ENCODE measurements at regions not wholly inside any gene's neighbourhood (a gene's known extent, or its start where the extent isn't known, plus 50 kb on each side); places are given as distances from the start of the nearest gene placed in this dataset.

- Histone ChIP-seq H3K27me3 (ENCODE audit: insufficient read depth, poor library complexity, severe bottlenecking) (no peaks in the 10 kb centered on the region), H3K27ac (ENCODE audit: poor library complexity, severe bottlenecking) (no peak overlapping the region), H3K4me1 (ENCODE audit: insufficient read depth, poor library complexity, severe bottlenecking) (no peaks in the 10 kb centered on the region), H3K9me3 (ENCODE audit: severe bottlenecking) (peaks cover 5% of the 10 kb centered on the region), H3K36me3 (ENCODE audit: low read depth) (no peaks in the 10 kb centered on the region), H3K4me3 (ENCODE audit: severe bottlenecking) (no peak overlapping the region)
- TF ChIP-seq, protein P1, sequence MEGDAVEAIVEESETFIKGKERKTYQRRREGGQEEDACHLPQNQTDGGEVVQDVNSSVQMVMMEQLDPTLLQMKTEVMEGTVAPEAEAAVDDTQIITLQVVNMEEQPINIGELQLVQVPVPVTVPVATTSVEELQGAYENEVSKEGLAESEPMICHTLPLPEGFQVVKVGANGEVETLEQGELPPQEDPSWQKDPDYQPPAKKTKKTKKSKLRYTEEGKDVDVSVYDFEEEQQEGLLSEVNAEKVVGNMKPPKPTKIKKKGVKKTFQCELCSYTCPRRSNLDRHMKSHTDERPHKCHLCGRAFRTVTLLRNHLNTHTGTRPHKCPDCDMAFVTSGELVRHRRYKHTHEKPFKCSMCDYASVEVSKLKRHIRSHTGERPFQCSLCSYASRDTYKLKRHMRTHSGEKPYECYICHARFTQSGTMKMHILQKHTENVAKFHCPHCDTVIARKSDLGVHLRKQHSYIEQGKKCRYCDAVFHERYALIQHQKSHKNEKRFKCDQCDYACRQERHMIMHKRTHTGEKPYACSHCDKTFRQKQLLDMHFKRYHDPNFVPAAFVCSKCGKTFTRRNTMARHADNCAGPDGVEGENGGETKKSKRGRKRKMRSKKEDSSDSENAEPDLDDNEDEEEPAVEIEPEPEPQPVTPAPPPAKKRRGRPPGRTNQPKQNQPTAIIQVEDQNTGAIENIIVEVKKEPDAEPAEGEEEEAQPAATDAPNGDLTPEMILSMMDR (IDR thresholded peaks at IDR 0.05; ENCODE audit: poor library complexity, severe bottlenecking): no peak
- no peak for DNase-seq (ENCODE audit: low spot score)
- no peak for ATAC-seq (ENCODE audit: low read depth)
Measured at GRCh38 chr19:28610731-28611130, 602.2 kb downstream of the UQCRFS1 start.

DNA sequence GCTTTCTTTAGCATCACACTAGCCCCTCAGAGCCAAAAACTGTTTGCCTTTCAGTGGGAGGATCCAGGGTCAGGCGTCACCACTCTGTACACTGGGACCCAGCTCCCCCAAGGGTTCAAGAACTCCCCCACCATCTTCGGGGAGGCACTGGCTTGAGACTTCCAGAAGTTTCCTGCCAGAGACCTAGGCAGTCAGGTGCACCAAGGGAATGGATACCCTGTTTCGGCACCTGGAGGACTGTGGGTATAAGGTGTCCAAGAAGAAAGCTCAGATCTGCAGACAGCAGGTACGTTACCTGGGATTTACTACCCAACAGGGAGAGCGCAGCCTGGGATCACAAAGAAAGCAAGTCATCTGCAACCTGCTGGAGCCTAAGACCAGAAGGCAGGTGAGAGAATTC lies 603.0 kb downstream of the UQCRFS1 start:
- Histone ChIP-seq H3K4me1 (ENCODE audit: insufficient read depth, poor library complexity, severe bottlenecking) (no peaks in the 10 kb centered on the region), H3K27me3 (ENCODE audit: insufficient read depth, poor library complexity, severe bottlenecking) (no peaks in the 10 kb centered on the region), H3K4me3 (ENCODE audit: severe bottlenecking) (no peak overlapping the region), H3K27ac (ENCODE audit: poor library complexity, severe bottlenecking) (no peak overlapping the region), H3K36me3 (ENCODE audit: low read depth) (no peaks in the 10 kb centered on the region), H3K9me3 (ENCODE audit: severe bottlenecking) (peaks cover 5% of the 10 kb centered on the region)
- DNase-seq (ENCODE audit: low spot score) (no peak), ATAC-seq (ENCODE audit: low read depth) (no peak)
- TF ChIP-seq, protein P1 (IDR thresholded peaks at IDR 0.05; ENCODE audit: poor library complexity, severe bottlenecking): no peak

DNA sequence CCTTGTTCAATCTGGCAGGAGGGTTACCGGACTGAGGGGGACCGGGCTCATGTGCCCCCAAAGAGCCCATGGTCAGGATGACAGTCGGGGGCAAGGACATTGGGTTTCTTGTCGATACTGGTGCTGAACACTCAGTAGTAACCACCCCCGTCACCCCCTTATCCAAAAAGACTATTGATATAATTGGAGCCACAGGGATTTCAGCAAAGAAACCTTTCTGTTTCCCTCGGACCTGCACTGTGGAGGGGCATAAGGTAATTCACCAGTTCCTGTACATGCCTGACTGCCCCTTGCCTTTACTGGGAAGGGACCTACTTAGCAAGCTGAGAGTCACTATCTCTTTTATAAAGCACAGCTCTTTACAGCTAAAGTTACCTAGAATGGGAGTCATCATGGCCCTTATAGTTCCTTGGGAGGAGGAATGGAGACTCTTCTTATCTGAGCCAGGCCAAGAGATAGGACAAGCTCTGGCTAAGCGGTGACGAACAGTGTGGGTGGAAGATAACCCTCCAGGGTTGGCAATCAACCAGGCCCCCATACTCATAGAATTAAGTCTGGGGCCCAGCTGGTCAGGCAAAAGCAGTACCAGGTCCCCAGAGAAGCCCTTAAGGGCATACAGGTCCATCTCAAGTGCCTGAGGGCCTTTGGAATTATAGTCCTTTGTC lies 603.7 kb downstream of the UQCRFS1 start:
- Histone ChIP-seq H3K4me1 (ENCODE audit: insufficient read depth, poor library complexity, severe bottlenecking) (no peaks in the 10 kb centered on the region), H3K27ac (ENCODE audit: poor library complexity, severe bottlenecking) (no peak overlapping the region), H3K4me3 (ENCODE audit: severe bottlenecking) (no peak overlapping the region), H3K36me3 (ENCODE audit: low read depth) (no peaks in the 10 kb centered on the region), H3K27me3 (ENCODE audit: insufficient read depth, poor library complexity, severe bottlenecking) (no peaks in the 10 kb centered on the region), H3K9me3 (ENCODE audit: severe bottlenecking) (no peaks in the 10 kb centered on the region)
- TF ChIP-seq, protein P1 (IDR thresholded peaks at IDR 0.05; ENCODE audit: poor library complexity, severe bottlenecking): no peak
- DNase-seq (ENCODE audit: low spot score) (no peak), ATAC-seq (ENCODE audit: low read depth) (no peak)

DNA sequence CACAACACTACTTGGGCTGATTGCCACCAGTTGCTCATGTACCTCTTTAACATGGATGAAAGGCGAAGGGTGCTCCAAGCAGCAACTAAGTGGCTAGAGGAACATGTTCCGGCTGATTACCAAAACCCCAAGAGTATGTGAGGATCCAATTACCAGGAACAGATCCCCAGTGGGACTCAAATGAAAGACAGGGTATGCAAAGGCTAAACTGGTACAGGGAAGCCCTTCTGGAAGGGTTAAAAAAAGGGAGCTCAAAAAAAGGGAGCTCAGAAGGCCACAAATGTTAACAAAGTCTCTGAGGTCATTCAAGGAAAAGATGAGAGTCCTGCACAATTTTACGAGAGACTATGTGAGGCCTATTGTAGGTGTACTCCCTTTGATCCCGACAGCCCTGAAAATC lies 604.7 kb downstream of the UQCRFS1 start:
- H3K9me3 ChIP-seq (ENCODE audit: severe bottlenecking): no peaks in the 10 kb centered on the region
- no peak overlapping the region for H3K4me3 ChIP-seq (ENCODE audit: severe bottlenecking)
- no peaks in the 10 kb centered on the region for H3K4me1 ChIP-seq (ENCODE audit: insufficient read depth, poor library complexity, severe bottlenecking)
- no peak overlapping the region for H3K27ac ChIP-seq (ENCODE audit: poor library complexity, severe bottlenecking)
- no peaks in the 10 kb centered on the region for H3K27me3 ChIP-seq (ENCODE audit: insufficient read depth, poor library complexity, severe bottlenecking)
- ATAC-seq (ENCODE audit: low read depth): no peak
- H3K36me3 ChIP-seq (ENCODE audit: low read depth): no peaks in the 10 kb centered on the region
- TF ChIP-seq, protein P1 (IDR thresholded peaks at IDR 0.05; ENCODE audit: poor library complexity, severe bottlenecking): no peak
- DNase-seq (ENCODE audit: low spot score): no peak

GRCh38 chr19:28607066-28607583 lies 605.8 kb downstream of the UQCRFS1 start:
- Histone ChIP-seq H3K4me3 (ENCODE audit: severe bottlenecking) (no peak overlapping the region), H3K9me3 (ENCODE audit: severe bottlenecking) (no peaks in the 10 kb centered on the region), H3K27ac (ENCODE audit: poor library complexity, severe bottlenecking) (no peak overlapping the region), H3K27me3 (ENCODE audit: insufficient read depth, poor library complexity, severe bottlenecking) (no peaks in the 10 kb centered on the region), H3K36me3 (ENCODE audit: low read depth) (no peaks in the 10 kb centered on the region), H3K4me1 (ENCODE audit: insufficient read depth, poor library complexity, severe bottlenecking) (no peaks in the 10 kb centered on the region)
- TF ChIP-seq, protein P1 (IDR thresholded peaks at IDR 0.05; ENCODE audit: poor library complexity, severe bottlenecking): no peak
- DNase-seq (ENCODE audit: low spot score) (no peak), ATAC-seq (ENCODE audit: low read depth) (no peak)
